AG04449 (cell line): ENCODE measurements at regions not wholly inside any gene's neighbourhood (a gene's known extent, or its start where the extent isn't known, plus 50 kb on each side); places are given as distances from the start of the nearest gene placed in this dataset.

Source experiments
- CTCF ChIA-PET: fragments of 350-600 bp; formaldehyde crosslinking; extraction: SDS; loops from one replicate; lab custom pipeline; 2021; ENCODE audit warnings: antibody characterized with exemption; lab: Yijun Ruan, JAX
- POLR2A ChIA-PET: fragments of 400-600, 350-600 bp; formaldehyde crosslinking; extraction: SDS; loops from one replicate; lab custom pipeline; 2020; ENCODE audit warnings: antibody characterized with exemption, inconsistent platforms; lab: Yijun Ruan, JAX
- DNase-seq: peaks from one replicate; pipeline ENCODE4 v3.0.0-alpha.2; 2010; ENCODE audit warnings: low read depth, low spot score
- H3K4me3 ChIP-seq: 2 replicates; pipeline ENCODE4 v1.5.1; 2011; ENCODE audit warnings: low read depth, mild to moderate bottlenecking, control low read depth, low read length
- TF ChIP-seq, protein P1 (sequence below): IDR thresholded peaks from one replicate; pipeline ENCODE4 v1.5.1; 2011; ENCODE audit warnings: mild to moderate bottlenecking, moderate library complexity, low read length, control low read depth, inconsistent platforms; ENCODE audit not compliant: insufficient read depth; ENCODE audit errors: missing control alignments

- DNase-seq = no peak
- ChIA-PET CTCF (no interaction called here), POLR2A (no interaction called here)
- TF ChIP-seq, protein P1, sequence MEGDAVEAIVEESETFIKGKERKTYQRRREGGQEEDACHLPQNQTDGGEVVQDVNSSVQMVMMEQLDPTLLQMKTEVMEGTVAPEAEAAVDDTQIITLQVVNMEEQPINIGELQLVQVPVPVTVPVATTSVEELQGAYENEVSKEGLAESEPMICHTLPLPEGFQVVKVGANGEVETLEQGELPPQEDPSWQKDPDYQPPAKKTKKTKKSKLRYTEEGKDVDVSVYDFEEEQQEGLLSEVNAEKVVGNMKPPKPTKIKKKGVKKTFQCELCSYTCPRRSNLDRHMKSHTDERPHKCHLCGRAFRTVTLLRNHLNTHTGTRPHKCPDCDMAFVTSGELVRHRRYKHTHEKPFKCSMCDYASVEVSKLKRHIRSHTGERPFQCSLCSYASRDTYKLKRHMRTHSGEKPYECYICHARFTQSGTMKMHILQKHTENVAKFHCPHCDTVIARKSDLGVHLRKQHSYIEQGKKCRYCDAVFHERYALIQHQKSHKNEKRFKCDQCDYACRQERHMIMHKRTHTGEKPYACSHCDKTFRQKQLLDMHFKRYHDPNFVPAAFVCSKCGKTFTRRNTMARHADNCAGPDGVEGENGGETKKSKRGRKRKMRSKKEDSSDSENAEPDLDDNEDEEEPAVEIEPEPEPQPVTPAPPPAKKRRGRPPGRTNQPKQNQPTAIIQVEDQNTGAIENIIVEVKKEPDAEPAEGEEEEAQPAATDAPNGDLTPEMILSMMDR = no peak
- H3K4me3 ChIP-seq = no peak overlapping the region
Measured at GRCh38 chr22:34587357-34588356, 478.3 kb upstream of the ISX start.

DNA sequence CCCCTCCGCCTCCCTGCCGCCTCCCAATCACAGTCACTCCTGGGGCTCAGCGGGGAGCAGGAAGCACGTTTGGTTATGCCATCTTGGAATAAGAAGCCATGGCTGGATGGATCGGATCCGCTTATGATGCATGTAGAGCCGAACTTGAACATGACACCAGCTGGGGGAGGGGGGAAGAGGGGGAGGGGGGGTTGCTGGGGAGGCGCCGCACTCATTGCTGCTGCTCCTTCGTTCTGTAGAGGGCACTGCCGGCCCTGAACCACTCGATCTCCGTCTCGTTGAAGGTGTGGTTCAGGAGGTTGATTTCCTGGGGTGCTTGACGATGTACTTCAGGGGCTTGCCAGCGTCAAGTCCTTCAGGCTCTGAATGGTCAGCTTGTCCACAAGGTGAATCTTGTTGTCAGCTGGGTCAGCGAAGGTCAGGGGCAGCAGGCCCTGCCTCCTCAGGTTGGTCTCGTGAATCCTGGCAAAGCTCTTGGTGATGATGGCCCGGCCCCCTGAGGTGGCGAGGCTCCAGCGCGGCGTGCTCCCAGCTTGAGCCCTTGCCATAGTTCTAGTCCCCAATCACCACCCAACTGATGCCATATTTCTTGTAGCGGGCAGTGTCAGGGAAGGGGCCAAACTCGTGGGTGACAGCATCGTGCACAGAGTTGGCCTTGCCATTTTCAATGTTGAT, 476.9 kb upstream of the ISX start:
- CTCF ChIA-PET = no interaction called here
- POLR2A ChIA-PET = no interaction called here
- DNase-seq = no peak
- no peak overlapping the region for H3K4me3 ChIP-seq
- TF ChIP-seq, protein P1 = no peak

DNA sequence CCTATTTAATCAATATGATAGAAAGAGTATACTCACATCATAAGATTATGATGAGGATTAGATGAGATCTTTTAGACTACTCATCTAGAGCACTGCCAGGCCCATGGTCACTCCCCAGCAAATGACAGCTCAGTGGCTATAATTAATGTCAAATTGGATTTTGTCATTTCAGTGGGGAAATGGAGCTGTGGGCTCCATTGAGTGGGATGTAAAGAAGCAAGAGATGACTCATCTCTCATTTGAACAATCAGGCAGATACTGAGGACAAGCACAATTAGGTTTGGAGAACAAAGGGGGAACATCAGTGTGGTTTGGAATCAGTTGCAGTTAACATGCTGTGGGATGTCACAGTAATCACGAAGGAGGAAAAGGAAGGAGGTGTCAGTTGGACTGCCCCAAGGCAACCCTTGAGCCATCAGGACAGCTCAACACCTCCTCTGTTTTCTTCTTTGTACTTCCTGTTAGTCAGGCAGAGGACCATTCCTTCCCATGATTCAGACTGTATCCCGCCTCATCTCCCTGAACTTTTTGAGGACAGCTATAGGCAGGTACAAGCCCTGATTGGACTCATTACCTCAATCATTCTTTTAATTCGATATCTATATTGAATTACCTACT, 473.7 kb upstream of the ISX start:
- DNase-seq = no peak
- CTCF ChIA-PET = no interaction called here
- TF ChIP-seq, protein P1 = no peak
- H3K4me3 ChIP-seq = no peak overlapping the region
- POLR2A ChIA-PET = no interaction called here

DNA sequence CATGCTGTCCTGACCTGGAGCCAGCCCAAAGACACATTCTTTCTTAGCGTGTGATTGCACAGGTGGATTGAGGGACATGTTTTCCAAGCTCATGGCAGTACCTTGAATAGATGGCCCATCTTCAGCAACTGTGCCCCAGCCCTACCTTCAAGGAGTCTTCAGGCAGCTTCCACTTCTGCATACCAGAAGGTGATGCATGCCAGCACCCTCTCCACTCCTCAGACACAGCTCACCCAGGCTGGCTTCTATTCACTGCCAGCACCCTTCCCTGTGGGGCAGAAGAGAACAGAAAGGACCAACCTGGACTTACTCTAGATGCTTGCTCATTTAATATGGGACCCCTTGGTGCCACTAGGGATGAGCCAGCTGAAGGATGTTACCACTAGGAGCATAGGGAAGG, 466.4 kb upstream of the ISX start:
- TF ChIP-seq, protein P1 = no peak
- ChIA-PET CTCF (no interaction called here), POLR2A (no interaction called here)
- DNase-seq = no peak
- H3K4me3 ChIP-seq = no peak overlapping the region

DNA sequence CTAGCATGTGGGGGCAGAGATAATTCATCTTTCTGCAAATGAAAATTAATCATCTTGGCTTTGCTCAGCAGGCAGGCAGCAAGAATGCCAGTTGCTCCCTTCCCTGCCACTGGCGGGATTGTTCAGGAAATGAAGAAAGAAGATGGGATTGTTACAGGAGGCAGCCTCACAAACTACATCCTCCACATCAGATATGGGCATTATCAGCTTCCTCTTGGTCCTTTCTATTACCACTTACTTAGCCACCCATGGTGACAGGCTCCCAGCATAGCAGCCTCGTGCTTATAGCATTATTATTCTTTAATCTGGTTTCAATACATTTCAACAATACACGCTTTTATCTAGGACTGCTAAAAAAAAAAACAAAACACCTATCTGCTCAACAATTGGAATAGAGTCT, 461.6 kb upstream of the ISX start:
- TF ChIP-seq, protein P1 = no peak
- POLR2A ChIA-PET = no interaction called here
- H3K4me3 ChIP-seq = no peak overlapping the region
- DNase-seq = no peak
- CTCF ChIA-PET = no interaction called here

- TF ChIP-seq, protein P1 = no peak
- no peak for DNase-seq
- no peak overlapping the region for H3K4me3 ChIP-seq
- ChIA-PET CTCF (no interaction called here), POLR2A (no interaction called here)
Measured at GRCh38 chr22:34608106-34608505, 457.9 kb upstream of the ISX start.
